ENCODE measurements at regions not wholly inside any gene's neighbourhood (a gene's known extent, or its start where the extent isn't known, plus 50 kb on each side); places are given as distances from the start of the nearest gene placed in this dataset.
"Not testable (repeated sequence)": the region's sequence is repeated elsewhere in the genome, so short reads cannot be mapped to it uniquely, and the experiment has no call there.

DNA sequence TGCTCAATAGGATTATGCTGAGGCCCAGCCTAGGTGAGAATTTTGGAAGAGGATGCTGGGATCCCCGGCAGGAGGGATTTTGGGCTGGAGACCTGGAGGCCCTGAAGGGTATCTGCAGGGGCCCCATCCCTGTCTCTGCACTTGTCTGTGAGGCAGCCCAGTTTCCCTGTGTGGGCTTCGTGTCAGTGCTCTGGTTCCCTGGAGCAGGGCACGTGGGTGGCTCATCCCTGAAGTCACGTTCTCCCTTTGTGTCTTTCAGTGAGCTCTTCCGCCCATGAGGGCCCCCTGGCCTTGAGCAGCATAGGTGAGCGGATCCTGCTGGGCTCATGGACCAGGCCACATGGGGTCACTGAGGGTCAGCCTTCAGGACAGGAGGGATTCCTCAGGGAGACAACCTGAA, 217.9 kb downstream of the SNRPN start:
- no peak for DNase-seq
- Mint-ChIP-seq H3K9me3 (peaks cover 16 to 78% of the 10 kb centered on the region in 2 donors), H3K4me1 (no peaks in the 10 kb centered on the region), H3K4me3 (no peak overlapping the region), H3K27ac (no peak overlapping the region), H3K27me3 (no peaks in the 10 kb centered on the region)
- no peak for ATAC-seq

DNA sequence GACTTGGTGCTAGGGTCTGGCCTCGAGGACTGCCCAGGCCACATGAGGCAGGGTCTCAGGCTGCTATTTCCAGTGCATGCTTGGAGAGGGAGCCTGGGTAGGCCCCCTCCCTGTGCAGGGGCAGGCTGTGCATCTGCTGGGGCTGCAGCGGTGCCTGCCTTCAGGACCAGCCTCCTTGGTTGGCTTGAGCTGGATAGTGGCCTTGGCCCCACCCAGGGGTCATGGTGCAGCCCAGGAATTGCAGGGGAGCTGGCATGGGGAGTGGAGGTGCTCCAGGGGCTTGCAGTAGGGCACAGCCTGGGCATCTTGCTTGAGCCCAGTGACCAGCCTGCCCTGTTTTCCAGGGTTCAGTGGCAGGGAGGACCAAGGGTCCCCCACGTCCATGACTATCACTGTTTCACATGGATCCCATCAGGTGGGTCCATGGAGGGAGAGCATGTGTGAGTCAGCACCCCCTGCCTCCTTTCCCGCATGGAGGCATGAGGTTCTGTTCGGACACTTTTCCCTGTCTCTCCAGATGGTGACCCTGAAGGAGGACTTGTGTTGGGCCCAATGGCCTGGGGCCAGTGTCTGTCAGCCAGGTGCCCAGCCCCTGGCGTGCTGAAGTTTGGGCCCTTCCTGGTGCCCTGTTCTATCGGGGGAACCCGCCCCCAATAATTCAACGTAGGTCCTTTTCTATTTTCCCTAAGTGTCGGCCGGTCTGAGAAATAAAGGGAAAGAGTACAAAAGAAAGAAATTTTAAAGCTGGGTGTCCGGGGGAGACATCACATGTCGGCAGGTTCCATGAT, 218.6 kb downstream of the SNRPN start:
- Mint-ChIP-seq H3K9me3 (peaks cover 16 to 83% of the 10 kb centered on the region in 2 donors), H3K27me3 (no peaks in the 10 kb centered on the region), H3K27ac (no peak overlapping the region), H3K4me1 (no peaks in the 10 kb centered on the region), H3K4me3 (no peak overlapping the region)
- DNase-seq = no peak
- ATAC-seq = no peak

- not testable (repeated sequence) for ATAC-seq, H3K27ac Mint-ChIP-seq, H3K4me3 Mint-ChIP-seq, H3K4me1 Mint-ChIP-seq, H3K27me3 Mint-ChIP-seq, DNase-seq
- peaks cover 16 to 89% of the 10 kb centered on the region in 2 donors for H3K9me3 Mint-ChIP-seq
These were observed 219.4 kb downstream of the SNRPN start for GRCh38 chr15:25174149-25174548.

- Mint-ChIP-seq H3K4me1 (no peaks in the 10 kb centered on the region), H3K9me3 (peaks cover 12 to 87% of the 10 kb centered on the region in 2 donors), H3K4me3 (no peak overlapping the region), H3K27ac (no peak overlapping the region), H3K27me3 (no peaks in the 10 kb centered on the region)
- no peak for ATAC-seq
- DNase-seq = no peak
These were observed 220.4 kb downstream of the SNRPN start for GRCh38 chr15:25175033-25175788.

DNA sequence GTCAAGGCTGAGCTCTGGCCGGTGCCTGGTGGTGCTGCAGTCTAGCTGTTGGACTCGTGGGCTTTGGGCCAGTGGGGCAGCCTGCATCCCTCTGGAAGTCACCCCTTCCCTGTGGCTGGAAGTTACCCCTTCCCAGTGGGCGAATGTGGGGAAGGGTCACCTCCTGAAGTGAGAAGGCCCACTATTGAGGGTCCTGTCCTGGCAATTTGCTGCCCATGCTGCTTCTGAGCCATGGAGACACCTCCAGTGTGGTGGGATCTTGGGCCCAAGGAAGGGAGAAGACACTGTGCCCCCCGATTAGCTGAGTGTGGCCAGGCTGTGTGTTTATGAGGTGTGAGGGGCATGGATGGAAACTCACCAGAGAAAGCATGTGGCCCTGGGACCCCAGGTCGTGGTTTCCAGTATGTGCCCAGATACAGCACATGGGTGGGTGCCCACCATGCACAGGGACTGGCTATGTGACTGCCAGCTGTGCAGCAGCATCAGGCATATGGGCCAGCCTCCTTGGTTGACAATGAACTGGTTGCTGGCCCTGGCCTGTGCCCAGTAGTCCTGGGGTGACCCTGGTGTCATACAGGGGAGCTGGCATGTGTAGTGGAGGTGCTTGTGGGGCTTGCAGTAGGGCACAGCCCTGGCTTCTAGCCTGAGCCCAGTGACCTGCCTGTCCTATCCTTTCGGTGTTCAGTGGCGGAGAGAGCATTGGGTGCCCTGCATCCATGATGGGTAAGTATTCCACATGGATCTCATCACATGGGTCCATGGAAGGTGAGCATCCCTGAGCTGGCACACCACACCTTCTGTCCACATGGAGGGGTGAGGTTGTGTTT, 221.2 kb downstream of the SNRPN start:
- no peak for DNase-seq
- Mint-ChIP-seq H3K9me3 (peaks cover 11 to 87% of the 10 kb centered on the region in 2 donors), H3K27ac (no peak overlapping the region), H3K4me1 (no peaks in the 10 kb centered on the region), H3K27me3 (no peaks in the 10 kb centered on the region), H3K4me3 (no peak overlapping the region)
- ATAC-seq = no peak

GRCh38 chr15:25176616-25176923, 221.8 kb downstream of the SNRPN start:
- DNase-seq (peak in 1 of 2 donors; percentile 5), ATAC-seq (no peak)
- Mint-ChIP-seq H3K27ac (no peak overlapping the region), H3K27me3 (no peaks in the 10 kb centered on the region), H3K4me1 (no peaks in the 10 kb centered on the region), H3K9me3 (peaks cover 11 to 87% of the 10 kb centered on the region in 2 donors), H3K4me3 (no peak overlapping the region)

GRCh38 chr15:25176991-25177954, 222.5 kb downstream of the SNRPN start:
- H3K4me3 Mint-ChIP-seq = no peak overlapping the region

GRCh38 chr15:25177955-25178801, 223.4 kb downstream of the SNRPN start:
- Mint-ChIP-seq H3K4me3 (no peak overlapping the region), H3K4me1 (no peaks in the 10 kb centered on the region), H3K9me3 (peaks cover 11 to 92% of the 10 kb centered on the region in 2 donors), H3K27me3 (no peaks in the 10 kb centered on the region), H3K27ac (no peak overlapping the region)
- no peak for ATAC-seq
- no peak for DNase-seq

More at GRCh38 chr15:25176991-25177954, 222.5 kb downstream of the SNRPN start:
- ATAC-seq = no peak
- Mint-ChIP-seq H3K4me1 (no peaks in the 10 kb centered on the region), H3K27ac (no peak overlapping the region), H3K27me3 (no peaks in the 10 kb centered on the region), H3K9me3 (peaks cover 11 to 92% of the 10 kb centered on the region in 2 donors)
- DNase-seq = peak in 1 of 2 donors; percentile 7

DNA sequence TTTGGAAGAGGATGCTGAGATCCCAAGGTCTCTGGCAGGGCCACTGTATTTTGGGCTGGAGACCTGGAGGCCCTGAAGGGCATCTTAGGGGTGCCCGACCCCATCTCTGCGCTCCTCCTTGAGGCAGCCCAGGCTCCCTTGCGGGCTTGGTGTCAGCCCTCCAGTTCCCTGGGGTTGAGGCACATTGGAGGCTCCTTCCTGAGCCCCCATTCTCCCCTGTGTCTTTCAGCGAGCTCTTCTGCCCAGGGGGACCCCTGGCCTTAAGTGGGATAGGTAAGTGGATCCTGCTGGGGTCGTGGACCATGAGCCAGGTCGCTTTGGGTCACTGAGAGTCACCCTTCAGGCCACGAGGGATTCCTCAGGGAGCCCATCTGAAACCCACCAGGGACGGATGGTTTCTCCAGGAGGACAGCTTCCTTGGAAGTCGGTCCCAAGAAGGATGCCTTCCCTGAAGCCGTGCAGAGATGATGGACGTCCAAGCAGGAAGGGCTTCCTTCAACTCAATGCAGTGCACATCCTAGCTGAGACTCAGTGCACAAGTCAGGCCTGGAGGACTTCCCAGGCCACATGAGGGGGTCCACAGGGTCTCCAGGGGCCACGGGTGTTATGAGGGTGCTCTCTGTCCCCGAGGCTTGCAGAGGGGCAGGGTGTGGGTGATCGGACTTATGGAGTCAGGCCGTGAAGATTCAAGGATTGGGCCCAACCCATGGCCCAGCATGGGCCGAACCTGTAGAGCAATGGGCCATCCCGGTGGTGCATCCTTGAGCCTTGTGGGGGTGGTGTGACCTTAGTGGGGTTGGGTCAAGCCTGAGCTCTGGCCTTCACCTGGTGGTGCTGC, 224.3 kb downstream of the SNRPN start:
- DNase-seq = no peak
- no peak overlapping the region for H3K27ac Mint-ChIP-seq

GRCh38 chr15:25179673-25180511, 225.1 kb downstream of the SNRPN start:
- no peak overlapping the region for H3K27ac Mint-ChIP-seq
- H3K9me3 Mint-ChIP-seq = peaks cover 4 to 80% of the 10 kb centered on the region in 2 donors
- ATAC-seq = no peak
- H3K4me3 Mint-ChIP-seq = no peak overlapping the region
- DNase-seq = no peak
- H3K4me1 Mint-ChIP-seq = no peaks in the 10 kb centered on the region
- H3K27me3 Mint-ChIP-seq = no peaks in the 10 kb centered on the region

More for the DNA sequence above, 224.3 kb downstream of the SNRPN start:
- Mint-ChIP-seq H3K4me3 (no peak overlapping the region), H3K27me3 (no peaks in the 10 kb centered on the region), H3K9me3 (peaks cover 11 to 88% of the 10 kb centered on the region in 2 donors), H3K4me1 (no peaks in the 10 kb centered on the region)
- no peak for ATAC-seq

DNA sequence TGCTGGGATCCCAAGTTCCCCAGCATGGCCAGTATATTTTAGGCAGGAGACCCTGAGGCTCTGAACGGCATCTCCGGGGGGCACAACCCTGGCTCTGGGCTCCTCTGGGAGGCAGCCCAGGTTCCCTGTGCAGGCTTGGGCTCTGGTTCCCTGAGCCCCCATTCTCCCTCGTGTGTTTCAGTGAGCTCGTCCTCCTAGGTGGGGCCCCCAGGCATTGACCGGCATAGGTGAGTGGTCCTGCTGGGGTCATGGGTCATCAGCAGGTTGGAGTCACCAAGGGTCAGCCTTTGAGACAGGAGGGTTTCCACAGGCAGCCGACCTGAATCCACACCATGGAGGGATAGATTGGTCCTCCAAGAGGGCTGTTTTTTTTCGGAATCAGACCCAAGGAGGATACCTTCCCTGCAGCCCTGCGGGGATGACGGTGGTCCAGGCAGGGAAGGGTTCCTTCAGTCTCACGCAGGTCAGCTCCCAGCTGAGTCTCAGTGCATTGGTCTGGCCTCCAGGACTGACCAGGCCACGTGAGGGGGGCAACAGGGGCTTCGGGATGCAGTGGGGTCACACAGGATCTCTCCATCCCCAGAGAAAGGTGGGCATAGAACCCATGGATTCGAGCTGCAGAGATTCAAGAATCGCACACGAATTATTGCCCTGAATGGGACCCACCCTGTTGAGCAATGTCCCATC, 226.0 kb downstream of the SNRPN start:
- DNase-seq (no peak), ATAC-seq (no peak)
- Mint-ChIP-seq H3K4me1 (no peaks in the 10 kb centered on the region), H3K27me3 (no peaks in the 10 kb centered on the region), H3K27ac (no peak overlapping the region), H3K9me3 (peaks cover 0 to 78% of the 10 kb centered on the region in 2 donors), H3K4me3 (no peak overlapping the region)
